BLaER1 treated with 17β-estradiol and CSF1 and Interleukin-3, amounts not matched to agents 10 nM and 100 nM (cell line): ENCODE measurements at regions not wholly inside any gene's neighbourhood (a gene's known extent, or its start where the extent isn't known, plus 50 kb on each side); places are given as distances from the start of the nearest gene placed in this dataset.

Source experiments
- H3K27ac ChIP-seq, 11 experiments: shearing (Covaris generic); formaldehyde crosslinking; 2 replicates each; pipeline ENCODE4 v1.8.1; 2022
- H3K27me3 ChIP-seq, 11 experiments: shearing (Covaris generic); formaldehyde crosslinking; 2 replicates each; pipeline ENCODE4 v1.8.1; 2022
- H3K36me3 ChIP-seq, 11 experiments: shearing (Covaris generic); formaldehyde crosslinking; 2 replicates each; pipeline ENCODE4 v1.8.1; 2022
- H3K4me1 ChIP-seq, 10 experiments: shearing (Covaris generic); formaldehyde crosslinking; 2 replicates each; pipeline ENCODE4 v1.8.1; 2022
- H3K4me2 ChIP-seq, 11 experiments: shearing (Covaris generic); formaldehyde crosslinking; 2 replicates each; pipeline ENCODE4 v1.8.1; 2022
- H3K4me3 ChIP-seq, 10 experiments: shearing (Covaris generic); formaldehyde crosslinking; 2 replicates each; pipeline ENCODE4 v1.8.1; 2022
- H3K9ac ChIP-seq, 11 experiments: shearing (Covaris generic); formaldehyde crosslinking; 2 replicates each; pipeline ENCODE4 v1.8.1; 2022
- H3K9me3 ChIP-seq, 11 experiments: shearing (Covaris generic); formaldehyde crosslinking; replicated peaks in 1 of 11; 2 replicates each; pipeline ENCODE4 v1.8.1; 2022
- H4K20me1 ChIP-seq, 11 experiments: shearing (Covaris generic); formaldehyde crosslinking; 2 replicates each; pipeline ENCODE4 v1.8.1; 2022
- Cebpa-rat ChIP-seq, 11 experiments: shearing (Covaris generic); IDR thresholded peaks; 2 replicates each; pipeline ENCODE4 v1.8.1; 2022

DNA sequence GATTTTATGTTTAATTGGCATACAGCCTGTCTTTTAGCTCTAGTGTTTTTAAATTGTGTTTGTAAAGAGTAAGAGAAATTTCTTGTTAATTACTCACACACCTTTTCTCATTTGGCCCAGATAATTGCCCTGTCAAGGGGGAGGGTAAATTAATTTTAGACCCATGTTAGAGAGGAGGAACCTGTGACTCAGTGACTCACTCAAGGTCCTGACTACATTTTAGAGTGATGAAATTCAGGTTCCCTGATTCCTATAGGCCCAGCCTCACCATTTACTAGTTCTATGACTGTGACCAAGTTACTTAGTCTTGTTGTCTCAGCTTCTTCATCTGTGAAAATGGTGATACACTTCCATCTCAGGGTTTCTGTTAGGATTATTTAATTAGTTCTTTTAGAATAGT, 125.2 kb upstream of the DPH6 start:
- Histone ChIP-seq H3K4me1 (peaks cover 25 to 50% (median 43%) of the 10 kb centered on the region in 10 experiments), H3K4me2 (no peak overlapping the region), H3K9me3 (no peaks in the 10 kb centered on the region), H3K36me3 (no peaks in the 10 kb centered on the region), H4K20me1 (no peaks in the 10 kb centered on the region), H3K27ac (no peak overlapping the region), H3K27me3 (no peaks in the 10 kb centered on the region), H3K4me3 (no peak overlapping the region), H3K9ac (no peak overlapping the region)
- TF ChIP-seq Cebpa-rat (IDR thresholded peaks at IDR 0.05) = no peak

DNA sequence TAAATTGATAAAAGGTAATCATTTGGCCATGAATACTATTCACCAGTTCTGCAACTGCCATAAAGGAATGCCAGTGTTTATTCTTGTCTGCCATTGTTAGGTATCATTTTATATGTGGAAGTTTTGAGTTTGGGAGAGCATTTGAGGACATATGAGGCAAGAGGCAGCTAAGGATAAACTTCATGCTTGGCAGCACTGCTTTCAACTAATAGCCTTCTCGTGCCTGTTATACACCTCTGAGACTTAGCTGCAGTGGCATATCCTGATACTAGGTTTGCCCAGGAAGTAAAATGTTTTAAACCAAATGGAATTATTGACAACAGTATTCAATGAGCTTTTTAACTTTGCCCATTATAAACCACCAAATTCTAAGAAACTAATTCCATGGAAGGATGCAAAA, 126.0 kb upstream of the DPH6 start:
- TF ChIP-seq Cebpa-rat (IDR thresholded peaks at IDR 0.05) = no peak
- H3K9me3 ChIP-seq = no peaks in the 10 kb centered on the region
- H3K27ac ChIP-seq = no peak overlapping the region
- H3K4me1 ChIP-seq = peaks cover 24 to 43% (median 38%) of the 10 kb centered on the region in 10 experiments
- no peak overlapping the region for H3K9ac ChIP-seq
- no peaks in the 10 kb centered on the region for H3K36me3 ChIP-seq
- no peaks in the 10 kb centered on the region for H3K27me3 ChIP-seq
- H3K4me3 ChIP-seq = no peak overlapping the region
- no peaks in the 10 kb centered on the region for H4K20me1 ChIP-seq
- peak overlapping the region in 10 of 11 experiments; percentile 64 to 88 (median 82); a peak in 15 of 22 replicates for H3K4me2 ChIP-seq

DNA sequence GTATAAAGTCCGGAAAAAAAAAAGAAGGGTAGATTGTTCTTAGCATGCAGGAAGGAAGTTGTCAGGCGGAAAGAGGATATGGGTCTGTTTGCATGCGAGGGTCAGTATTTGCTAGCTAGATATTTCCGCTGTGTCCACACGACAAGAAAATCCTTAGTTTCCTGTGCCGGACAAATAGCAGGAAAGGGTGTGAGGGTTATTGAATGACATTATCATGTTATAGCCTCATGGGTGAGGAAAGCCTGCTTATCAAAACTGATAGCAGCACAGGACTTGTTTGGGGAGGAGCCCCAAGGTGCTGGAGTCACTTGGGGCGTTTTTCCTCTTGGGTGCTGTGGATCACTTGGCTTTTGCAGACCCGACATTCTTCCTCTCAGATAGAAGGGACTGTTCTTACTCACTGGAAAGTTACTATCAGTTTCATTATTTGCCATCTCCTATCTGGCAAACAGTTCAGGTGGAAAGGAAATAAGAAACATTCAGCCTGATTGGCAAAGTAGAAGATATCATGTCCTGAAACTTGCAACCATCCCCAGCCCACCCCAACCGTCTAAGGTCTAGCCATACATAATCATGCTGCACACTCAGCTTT, 127.2 kb upstream of the DPH6 start:
- TF ChIP-seq Cebpa-rat (IDR thresholded peaks at IDR 0.05) = no peak
- Histone ChIP-seq H3K4me3 (peak overlapping the region in 9 of 10 experiments; percentile 3 to 49 (median 29); a peak in 10 of 20 replicates), H3K9me3 (no peaks in the 10 kb centered on the region), H4K20me1 (no peaks in the 10 kb centered on the region), H3K27me3 (no peaks in the 10 kb centered on the region), H3K4me2 (peak overlapping the region; percentile 64 to 88 (median 81)), H3K4me1 (peaks cover 21 to 40% (median 36%) of the 10 kb centered on the region in 10 experiments), H3K27ac (peak overlapping the region in 9 of 11 experiments; percentile 15 to 66 (median 50); a peak in 15 of 22 replicates), H3K36me3 (no peaks in the 10 kb centered on the region), H3K9ac (peak overlapping the region in 4 of 11 experiments; percentile 18 to 32 (median 26); a peak in 2 of 22 replicates)

DNA sequence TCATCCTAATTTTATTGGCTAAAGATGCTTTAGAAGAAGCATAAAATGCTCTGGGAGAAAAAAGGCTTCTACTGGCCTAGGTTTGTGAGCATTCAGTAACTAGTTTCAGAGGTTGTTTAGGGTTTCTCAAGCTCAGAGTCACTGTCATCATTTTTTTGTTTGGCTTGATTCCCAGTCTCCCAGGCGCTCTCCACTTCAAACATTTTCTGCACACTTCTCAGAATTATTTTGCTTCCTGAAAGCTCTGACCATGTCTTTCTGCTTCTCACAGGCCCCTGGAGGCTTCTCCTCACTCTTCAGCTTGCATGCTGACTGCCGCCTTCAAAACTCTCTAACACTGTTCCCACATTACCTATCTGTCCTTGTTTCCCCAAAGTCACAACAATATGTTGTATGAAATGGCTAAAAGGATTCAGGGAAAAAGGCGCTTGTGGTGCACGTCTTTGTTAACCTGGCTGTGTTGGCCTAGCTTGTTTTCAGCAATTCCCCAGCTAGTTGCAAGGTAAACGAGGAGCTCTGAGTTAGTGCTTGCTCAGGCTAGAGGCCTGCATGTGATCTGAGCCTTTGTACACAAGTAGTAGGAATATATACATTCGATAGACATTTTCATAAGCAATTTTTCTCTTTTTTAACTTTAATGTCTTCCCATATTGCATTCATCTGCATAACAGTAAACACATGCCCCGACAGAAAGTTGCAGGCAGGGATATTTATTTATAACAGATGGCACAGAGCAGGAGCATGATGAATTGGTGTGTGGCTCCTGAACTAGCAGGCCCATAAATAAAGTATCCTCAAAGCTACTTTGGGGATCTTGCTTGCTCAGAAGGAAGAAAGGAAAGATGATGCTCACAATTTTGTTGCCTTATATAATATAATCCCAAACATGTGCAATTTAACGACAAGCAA, 129.2 kb upstream of the DPH6 start:
- H3K9me3 ChIP-seq = no peaks in the 10 kb centered on the region
- no peak overlapping the region for H3K4me3 ChIP-seq
- peaks cover 21 to 40% (median 36%) of the 10 kb centered on the region in 10 experiments for H3K4me1 ChIP-seq
- H3K9ac ChIP-seq = peak overlapping the region in 1 of 11 experiments; percentile 25; a peak in 1 of 22 replicates
- no peaks in the 10 kb centered on the region for H4K20me1 ChIP-seq
- peak overlapping the region in 1 of 11 experiments; percentile 15; a peak in 3 of 22 replicates for H3K27ac ChIP-seq
- peak overlapping the region; percentile 3 to 67 (median 38); a peak in 17 of 22 replicates for H3K4me2 ChIP-seq
- TF ChIP-seq Cebpa-rat (IDR thresholded peaks at IDR 0.05) = no peak
- H3K27me3 ChIP-seq = no peaks in the 10 kb centered on the region
- H3K36me3 ChIP-seq = no peaks in the 10 kb centered on the region

DNA sequence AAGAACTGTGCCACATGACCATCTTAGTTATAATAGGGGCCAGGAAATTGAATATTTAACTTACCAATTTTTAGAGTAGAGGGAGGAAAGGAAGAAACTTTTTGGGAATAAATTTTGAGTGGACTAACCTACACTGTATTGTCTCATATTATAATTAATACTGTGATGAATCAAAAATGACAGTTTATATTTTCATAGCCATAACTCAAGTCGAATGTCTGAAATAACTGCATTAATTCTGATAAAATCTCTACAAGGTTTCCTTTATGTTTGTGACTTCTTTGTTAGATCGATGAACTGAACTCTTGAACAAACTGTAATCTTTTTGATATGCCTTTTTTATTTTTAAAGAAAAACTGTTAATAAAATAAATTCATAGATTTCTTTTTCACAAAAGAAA, 132.8 kb upstream of the DPH6 start:
- H3K27ac ChIP-seq = no peak overlapping the region
- H3K4me2 ChIP-seq = no peak overlapping the region
- H3K9ac ChIP-seq = no peak overlapping the region
- H3K27me3 ChIP-seq = no peaks in the 10 kb centered on the region
- H3K4me1 ChIP-seq = peaks cover 7 to 19% (median 17%) of the 10 kb centered on the region in 10 experiments
- no peak overlapping the region for H3K4me3 ChIP-seq
- H3K36me3 ChIP-seq = no peaks in the 10 kb centered on the region
- H4K20me1 ChIP-seq = no peaks in the 10 kb centered on the region
- H3K9me3 ChIP-seq = no peaks in the 10 kb centered on the region
- TF ChIP-seq Cebpa-rat (IDR thresholded peaks at IDR 0.05) = no peak

DNA sequence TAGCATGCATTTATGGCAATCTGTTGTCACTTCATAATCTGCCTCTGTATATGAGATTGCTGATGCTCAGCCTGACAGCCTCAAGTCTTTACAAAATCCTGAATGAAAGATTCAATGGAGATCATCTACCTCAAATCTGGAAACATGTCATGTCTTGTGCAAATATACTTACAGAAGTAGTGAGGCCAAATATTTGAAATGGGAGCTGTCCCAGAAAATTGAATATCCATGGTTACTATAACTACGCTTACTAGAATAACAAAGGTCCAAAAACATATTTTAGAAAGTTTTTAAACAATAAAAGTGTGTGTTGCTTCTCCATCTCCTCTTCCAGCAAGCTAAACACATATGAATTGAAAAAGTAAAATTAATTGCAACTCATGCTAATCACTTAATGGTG, 133.2 kb upstream of the DPH6 start:
- no peaks in the 10 kb centered on the region for H3K27me3 ChIP-seq

DNA sequence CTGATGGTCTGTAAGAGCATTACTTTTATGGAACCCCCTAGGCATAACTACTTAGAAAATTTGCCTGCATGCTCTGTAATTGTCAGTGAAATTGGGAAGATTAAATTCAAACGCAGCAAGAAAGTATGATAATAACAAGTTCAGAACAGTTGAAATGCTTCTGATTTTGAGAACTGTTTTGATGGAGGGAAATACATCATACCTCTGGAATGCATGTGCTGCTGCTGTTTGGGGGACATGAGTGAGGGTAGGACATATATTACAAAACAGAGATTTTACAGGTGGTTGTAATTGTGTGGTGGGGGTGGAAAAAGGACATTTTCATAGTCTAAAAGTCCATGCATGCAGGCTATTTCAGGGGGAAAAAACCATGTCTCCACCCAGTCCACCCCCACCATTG, 135.0 kb upstream of the DPH6 start:
- no peaks in the 10 kb centered on the region for H3K9me3 ChIP-seq
- no peak overlapping the region for H3K4me3 ChIP-seq
- no peaks in the 10 kb centered on the region for H3K36me3 ChIP-seq
- no peaks in the 10 kb centered on the region for H3K4me1 ChIP-seq
- TF ChIP-seq Cebpa-rat (IDR thresholded peaks at IDR 0.05) = no peak
- no peaks in the 10 kb centered on the region for H4K20me1 ChIP-seq
- H3K9ac ChIP-seq = no peak overlapping the region
- H3K4me2 ChIP-seq = no peak overlapping the region
- no peak overlapping the region for H3K27ac ChIP-seq
- H3K27me3 ChIP-seq = no peaks in the 10 kb centered on the region

More for the DNA sequence above, 133.2 kb upstream of the DPH6 start:
- no peak for TF ChIP-seq Cebpa-rat (IDR thresholded peaks at IDR 0.05)
- Histone ChIP-seq H3K4me3 (no peak overlapping the region), H3K27ac (no peak overlapping the region), H3K9ac (no peak overlapping the region), H3K9me3 (no peaks in the 10 kb centered on the region), H4K20me1 (no peaks in the 10 kb centered on the region), H3K4me2 (no peak overlapping the region), H3K36me3 (no peaks in the 10 kb centered on the region), H3K4me1 (peaks cover 7 to 15% (median 13%) of the 10 kb centered on the region in 10 experiments)

DNA sequence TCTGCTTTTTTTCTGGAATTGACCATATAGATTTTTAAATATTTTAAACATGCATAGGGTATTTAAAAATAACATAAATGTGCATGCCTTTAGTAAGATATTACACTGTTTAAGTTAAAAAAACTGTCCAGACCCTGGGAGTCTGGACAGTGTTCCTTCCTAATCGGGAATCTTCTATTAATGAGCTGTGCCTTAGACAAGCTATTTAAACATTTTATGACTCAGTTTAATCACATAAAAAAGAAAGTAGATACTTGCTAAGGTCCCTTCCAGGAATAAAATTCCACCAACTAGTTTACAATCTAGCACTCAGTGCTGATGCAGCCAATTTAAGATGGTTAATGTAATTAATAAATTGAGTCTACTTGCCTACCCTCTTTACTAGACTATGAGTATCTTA, 140.4 kb upstream of the DPH6 start:
- Histone ChIP-seq H3K9me3 (no peaks in the 10 kb centered on the region), H4K20me1 (no peaks in the 10 kb centered on the region), H3K27ac (no peak overlapping the region), H3K27me3 (no peaks in the 10 kb centered on the region), H3K36me3 (no peaks in the 10 kb centered on the region), H3K4me3 (no peak overlapping the region), H3K4me2 (no peak overlapping the region), H3K4me1 (peaks cover 0 to 8% (median 0%) of the 10 kb centered on the region in 10 experiments; a peak in 2 of 20 replicates), H3K9ac (no peak overlapping the region)
- no peak for TF ChIP-seq Cebpa-rat (IDR thresholded peaks at IDR 0.05)

DNA sequence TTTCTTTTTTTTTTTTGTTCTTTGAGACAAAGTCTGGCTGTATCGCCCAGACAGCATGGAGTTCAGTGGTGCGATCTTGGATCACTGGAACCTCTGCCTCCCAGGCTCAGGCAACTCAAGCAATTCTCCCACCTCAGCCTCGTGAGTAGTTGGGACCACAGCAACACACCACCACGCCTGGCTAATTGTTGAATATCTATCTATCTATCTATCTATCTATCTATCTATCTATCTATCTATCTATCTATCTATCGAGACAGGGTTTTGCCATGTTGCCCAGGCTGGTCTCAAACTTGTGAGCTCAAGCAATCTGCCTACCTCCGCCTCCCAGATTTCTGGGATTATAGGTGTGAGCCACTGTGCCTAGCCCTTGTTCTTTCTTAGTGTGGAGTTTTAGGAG, 143.3 kb upstream of the DPH6 start:
- no peaks in the 10 kb centered on the region for H3K36me3 ChIP-seq
- H3K27me3 ChIP-seq = no peaks in the 10 kb centered on the region
- H3K4me2 ChIP-seq = no peak overlapping the region
- peaks cover 0 to 8% (median 0%) of the 10 kb centered on the region in 10 experiments; a peak in 2 of 20 replicates for H3K4me1 ChIP-seq
- no peak overlapping the region for H3K9ac ChIP-seq
- TF ChIP-seq Cebpa-rat (IDR thresholded peaks at IDR 0.05) = no peak
- H4K20me1 ChIP-seq = no peaks in the 10 kb centered on the region
- no peak overlapping the region for H3K4me3 ChIP-seq
- no peaks in the 10 kb centered on the region for H3K9me3 ChIP-seq
- H3K27ac ChIP-seq = no peak overlapping the region
